ENCODE measurements at regions not wholly inside any gene's neighbourhood (a gene's known extent, or its start where the extent isn't known, plus 50 kb on each side); places are given as distances from the start of the nearest gene placed in this dataset.

DNA sequence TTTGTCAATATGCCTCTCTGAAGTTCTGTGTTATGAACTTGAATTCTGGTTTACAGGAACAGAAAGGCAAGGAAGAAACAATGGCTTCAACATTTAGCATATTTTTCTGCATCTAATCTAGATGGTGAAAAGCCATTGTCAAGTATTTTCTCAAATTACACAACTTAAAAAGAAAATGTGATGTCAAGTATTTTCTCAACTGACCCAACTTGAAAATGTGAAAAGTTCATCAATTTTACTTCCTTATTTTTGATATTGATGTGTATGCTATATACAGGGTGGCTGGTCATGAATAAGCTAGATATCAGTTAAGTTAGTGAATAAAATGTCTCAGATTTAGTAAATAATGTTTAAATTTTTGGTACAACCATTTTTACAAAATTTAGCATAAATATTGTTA lies 196.7 kb downstream of the ALX1 start:
- Mint-ChIP-seq H3K4me1 (no peaks in the 10 kb centered on the region), H3K27ac (no peak overlapping the region), H3K4me3 (no peak overlapping the region), H3K36me3 (ENCODE audit: low read depth) (no peaks in the 10 kb centered on the region), H3K27me3 (no peaks in the 10 kb centered on the region), H3K9me3 (no peaks in the 10 kb centered on the region)
- ATAC-seq (ENCODE audit: low read depth) = no peak
- DNase-seq = no peak
- intact Hi-C loops (cut with micrococcal nuclease) = loop anchor here (1.0 kb wide), 1 partner anchor 391 kb away; no protein-coding TSS in a partner anchor
- TF ChIP-seq, protein P1, sequence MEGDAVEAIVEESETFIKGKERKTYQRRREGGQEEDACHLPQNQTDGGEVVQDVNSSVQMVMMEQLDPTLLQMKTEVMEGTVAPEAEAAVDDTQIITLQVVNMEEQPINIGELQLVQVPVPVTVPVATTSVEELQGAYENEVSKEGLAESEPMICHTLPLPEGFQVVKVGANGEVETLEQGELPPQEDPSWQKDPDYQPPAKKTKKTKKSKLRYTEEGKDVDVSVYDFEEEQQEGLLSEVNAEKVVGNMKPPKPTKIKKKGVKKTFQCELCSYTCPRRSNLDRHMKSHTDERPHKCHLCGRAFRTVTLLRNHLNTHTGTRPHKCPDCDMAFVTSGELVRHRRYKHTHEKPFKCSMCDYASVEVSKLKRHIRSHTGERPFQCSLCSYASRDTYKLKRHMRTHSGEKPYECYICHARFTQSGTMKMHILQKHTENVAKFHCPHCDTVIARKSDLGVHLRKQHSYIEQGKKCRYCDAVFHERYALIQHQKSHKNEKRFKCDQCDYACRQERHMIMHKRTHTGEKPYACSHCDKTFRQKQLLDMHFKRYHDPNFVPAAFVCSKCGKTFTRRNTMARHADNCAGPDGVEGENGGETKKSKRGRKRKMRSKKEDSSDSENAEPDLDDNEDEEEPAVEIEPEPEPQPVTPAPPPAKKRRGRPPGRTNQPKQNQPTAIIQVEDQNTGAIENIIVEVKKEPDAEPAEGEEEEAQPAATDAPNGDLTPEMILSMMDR (IDR thresholded peaks at IDR 0.05) = no peak
- POLR2A ChIA-PET = no interaction called here
- CTCF ChIA-PET = no interaction called here

DNA sequence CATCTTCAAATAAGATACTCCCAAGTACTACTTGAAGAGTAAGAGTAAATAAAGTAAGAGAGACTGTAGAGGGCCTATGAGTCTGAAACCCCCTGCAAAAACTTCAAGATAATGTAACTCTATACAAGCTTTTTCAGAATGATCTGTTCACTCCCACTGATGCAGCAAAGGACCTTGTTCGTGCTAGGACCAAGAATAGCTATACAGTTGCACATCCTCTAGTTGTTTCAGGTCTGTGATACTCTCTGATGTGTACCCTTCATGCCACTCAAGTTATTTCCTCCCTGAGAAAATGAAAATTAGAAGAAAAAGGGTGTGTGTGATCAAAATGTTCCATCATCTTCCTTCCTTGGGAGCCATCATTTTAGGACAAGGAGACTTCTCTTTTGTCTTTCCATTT lies 204.4 kb downstream of the ALX1 start:
- H3K9me3 Mint-ChIP-seq = no peaks in the 10 kb centered on the region
- POLR2A ChIA-PET = no interaction called here
- intact Hi-C loops (cut with micrococcal nuclease) = no loop called here

DNA sequence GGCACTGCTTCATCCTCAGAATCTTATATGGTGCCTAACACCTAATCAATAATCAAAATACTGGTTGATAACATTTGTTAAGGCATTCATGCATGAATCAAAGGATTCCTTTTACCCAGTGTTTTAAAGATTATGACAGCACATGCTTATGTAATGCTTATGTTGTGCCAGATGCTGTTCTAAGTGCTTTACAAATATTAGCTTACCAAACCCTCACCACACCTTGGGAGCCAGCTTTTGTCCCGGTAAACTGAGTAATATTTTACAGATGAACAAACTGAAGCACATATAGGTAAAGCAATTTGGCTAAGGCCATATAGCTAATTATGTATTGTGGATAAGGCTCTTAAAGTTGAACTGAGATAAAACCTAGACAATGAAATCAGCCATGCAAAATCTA lies 209.2 kb downstream of the ALX1 start:
- CTCF ChIA-PET = no interaction called here

More for the DNA sequence above, 204.4 kb downstream of the ALX1 start:
- H3K27ac Mint-ChIP-seq = no peak overlapping the region
- CTCF ChIA-PET = no interaction called here
- H3K27me3 Mint-ChIP-seq = no peaks in the 10 kb centered on the region
- ATAC-seq (ENCODE audit: low read depth) (no peak), DNase-seq (no peak)
- TF ChIP-seq, protein P1 (IDR thresholded peaks at IDR 0.05) = no peak
- no peak overlapping the region for H3K4me3 Mint-ChIP-seq
- no peaks in the 10 kb centered on the region for H3K4me1 Mint-ChIP-seq
- H3K36me3 Mint-ChIP-seq (ENCODE audit: low read depth) = no peaks in the 10 kb centered on the region

DNA sequence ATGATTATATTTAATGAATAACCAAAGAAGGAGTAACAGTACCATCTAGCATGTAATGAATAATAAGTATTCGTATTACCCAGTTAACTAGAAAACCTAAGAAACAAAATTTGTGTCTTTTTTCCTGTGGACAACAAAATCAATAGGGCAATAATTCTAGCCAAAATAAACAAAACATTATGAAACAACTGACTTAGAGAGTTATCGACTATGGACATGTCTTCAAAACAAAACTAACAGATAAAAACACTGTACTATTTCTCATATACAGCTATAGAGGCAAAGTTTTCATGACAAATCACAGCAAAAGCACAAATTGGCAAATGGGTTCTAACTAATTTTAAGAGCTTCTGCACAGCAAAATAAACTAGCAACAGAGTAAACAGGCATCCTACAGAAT lies 224.1 kb downstream of the ALX1 start:
- ChIA-PET CTCF (no interaction called here), POLR2A (no interaction called here)
- Mint-ChIP-seq H3K9me3 (no peaks in the 10 kb centered on the region), H3K4me1 (peaks cover 3% of the 10 kb centered on the region), H3K27ac (no peak overlapping the region), H3K27me3 (no peaks in the 10 kb centered on the region), H3K36me3 (ENCODE audit: low read depth) (no peaks in the 10 kb centered on the region), H3K4me3 (no peak overlapping the region)
- intact Hi-C loops (cut with micrococcal nuclease) = no loop called here
- no peak for ATAC-seq (ENCODE audit: low read depth)
- TF ChIP-seq, protein P1 (IDR thresholded peaks at IDR 0.05) = no peak
- no peak for DNase-seq

More for the DNA sequence above, 209.2 kb downstream of the ALX1 start:
- Mint-ChIP-seq H3K4me3 (no peak overlapping the region), H3K4me1 (no peaks in the 10 kb centered on the region), H3K9me3 (peaks cover 5% of the 10 kb centered on the region), H3K36me3 (ENCODE audit: low read depth) (no peaks in the 10 kb centered on the region), H3K27me3 (no peaks in the 10 kb centered on the region), H3K27ac (no peak overlapping the region)
- intact Hi-C loops (cut with micrococcal nuclease) = no loop called here
- DNase-seq (no peak), ATAC-seq (ENCODE audit: low read depth) (no peak)
- POLR2A ChIA-PET = no interaction called here
- TF ChIP-seq, protein P1 (IDR thresholded peaks at IDR 0.05) = no peak

DNA sequence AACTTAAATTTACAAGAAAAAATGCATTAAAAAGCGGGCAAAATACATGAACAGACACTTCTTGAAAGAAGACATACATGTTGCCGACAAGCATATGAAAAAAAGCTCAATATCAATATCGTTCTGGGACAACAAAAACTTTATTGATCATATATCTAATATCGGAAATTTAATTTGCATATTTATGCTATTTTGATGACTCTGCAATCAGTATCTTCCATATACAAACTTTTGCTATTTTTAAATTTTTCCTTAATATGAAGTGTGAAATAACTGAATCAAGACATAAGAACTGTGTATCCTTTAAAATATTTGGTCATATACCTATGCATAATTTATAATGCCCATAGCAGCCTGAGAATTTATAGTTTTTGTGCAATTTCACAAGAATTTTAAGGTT lies 224.6 kb downstream of the ALX1 start:
- intact Hi-C loops (cut with micrococcal nuclease) = no loop called here
- H3K9me3 Mint-ChIP-seq = no peaks in the 10 kb centered on the region

More for the DNA sequence above, 224.6 kb downstream of the ALX1 start:
- Mint-ChIP-seq H3K4me3 (no peak overlapping the region), H3K36me3 (ENCODE audit: low read depth) (no peaks in the 10 kb centered on the region), H3K27ac (no peak overlapping the region), H3K4me1 (peaks cover 8% of the 10 kb centered on the region), H3K27me3 (no peaks in the 10 kb centered on the region)
- ATAC-seq (ENCODE audit: low read depth) (no peak), DNase-seq (no peak)
- TF ChIP-seq, protein P1 (IDR thresholded peaks at IDR 0.05) = no peak
- ChIA-PET CTCF (no interaction called here), POLR2A (no interaction called here)

All from activated B cell treated with CpG ODN at 0.5 μM for 24 hours (primary cell).